GM18867 (cell line): ENCODE measurements at regions not wholly inside any gene's neighbourhood (a gene's known extent, or its start where the extent isn't known, plus 50 kb on each side); places are given as distances from the start of the nearest gene placed in this dataset.

Experiments used
- ATAC-seq: cut with Tn5 transposase; IDR thresholded peaks from one replicate; pipeline ENCODE4 v1.9.1; 2021; ENCODE audit warnings: mild to moderate bottlenecking, moderate library complexity; ENCODE audit not compliant: unreplicated experiment

DNA sequence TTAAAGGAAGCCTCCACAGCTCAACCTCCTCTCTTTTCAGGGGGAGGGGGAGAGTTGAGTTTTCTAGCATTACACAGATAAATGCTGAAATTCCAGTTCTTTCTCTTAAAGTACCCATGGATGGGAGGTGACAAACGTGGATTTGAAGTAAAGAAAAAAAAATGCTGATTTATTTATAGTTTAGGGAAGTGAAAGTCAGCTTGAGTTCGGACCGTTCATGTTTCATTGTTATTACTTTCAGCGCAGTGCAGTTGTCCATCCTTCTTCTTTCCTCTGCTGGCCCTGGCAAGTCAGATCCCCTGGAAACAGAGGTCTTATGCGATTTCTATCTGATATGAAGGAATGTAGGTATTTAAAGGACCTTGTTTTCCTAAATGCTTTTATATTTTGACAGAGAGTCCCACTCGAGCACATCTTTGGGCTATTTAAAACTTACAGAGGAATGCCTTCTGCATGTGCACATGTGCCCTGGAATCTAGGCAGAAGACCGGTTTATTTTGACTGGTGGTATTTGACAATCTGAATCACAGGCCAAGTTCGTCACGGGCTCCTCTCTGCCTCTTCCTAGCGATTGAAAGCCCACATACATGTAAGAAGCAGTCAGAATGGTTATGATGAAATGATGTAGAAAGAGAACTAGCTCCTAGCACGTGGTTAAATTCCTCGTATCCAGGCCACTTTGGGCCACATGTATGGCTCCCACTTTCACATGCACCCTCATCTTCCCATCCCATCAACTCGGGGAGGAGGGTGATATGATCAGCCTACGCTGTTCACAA, 385.2 kb upstream of the KLF4 start:
- peak; percentile 76 for ATAC-seq

- ATAC-seq: peak; percentile 55
These were observed 384.6 kb upstream of the KLF4 start for GRCh38 chr9:107874137-107874536.

DNA sequence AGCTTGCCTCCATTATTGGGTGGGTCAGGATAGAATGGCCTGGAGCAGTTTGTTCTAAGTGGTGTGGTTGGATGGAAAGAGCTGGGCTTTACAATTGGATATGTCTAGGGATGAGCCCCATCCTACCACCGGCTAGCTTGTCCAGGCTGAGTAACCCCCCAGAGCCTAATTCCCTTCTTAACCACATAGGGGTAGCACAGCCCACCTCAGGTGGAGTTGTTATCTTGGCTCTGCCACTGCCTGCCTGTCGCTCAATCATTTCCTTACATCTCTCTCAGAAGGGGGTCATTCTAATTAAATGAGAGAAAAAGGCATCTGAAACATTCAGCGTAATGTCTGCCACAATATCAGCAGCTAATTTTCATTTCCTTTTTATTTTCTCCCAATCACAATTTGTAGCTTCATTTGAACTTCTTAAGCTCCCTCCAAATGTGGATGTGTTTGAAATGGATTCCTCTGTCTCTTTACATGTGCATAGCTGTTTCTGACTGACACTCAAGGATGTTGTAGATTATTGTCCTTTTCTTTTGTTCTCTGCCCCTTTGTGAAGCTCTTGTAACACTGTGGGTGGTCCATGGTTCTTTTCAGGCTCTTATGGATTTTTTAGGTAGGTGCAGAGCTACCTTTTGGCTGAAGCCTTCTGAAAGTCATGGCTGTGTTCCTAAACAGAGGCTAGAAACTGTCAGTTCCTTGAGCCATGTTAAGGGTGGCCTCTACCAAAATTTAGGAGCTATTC, 383.1 kb upstream of the KLF4 start:
- no peak for ATAC-seq

GRCh38 chr9:107870927-107871680, 381.5 kb upstream of the KLF4 start:
- no peak for ATAC-seq

DNA sequence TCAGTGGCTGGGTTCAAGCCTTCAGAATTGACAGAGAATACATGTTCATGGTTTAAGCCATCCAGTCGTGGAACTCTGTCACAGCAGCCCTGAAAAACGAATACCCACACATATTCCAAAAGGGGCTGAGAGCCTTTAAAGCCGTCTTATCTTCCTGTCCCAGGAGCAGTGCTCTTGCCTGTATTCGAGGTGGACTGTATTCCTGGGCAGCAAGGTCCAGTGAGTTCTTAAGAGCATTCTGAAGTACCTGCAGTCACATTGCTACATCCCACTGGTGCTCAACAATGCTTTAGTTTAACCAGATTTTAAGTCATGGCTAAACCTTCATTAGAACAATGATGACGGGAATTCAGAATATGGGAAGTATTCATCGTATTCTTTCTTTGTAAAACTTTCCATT, 380.7 kb upstream of the KLF4 start:
- ATAC-seq: no peak

GRCh38 chr9:107869111-107869510, 379.5 kb upstream of the KLF4 start:
- no peak for ATAC-seq

DNA sequence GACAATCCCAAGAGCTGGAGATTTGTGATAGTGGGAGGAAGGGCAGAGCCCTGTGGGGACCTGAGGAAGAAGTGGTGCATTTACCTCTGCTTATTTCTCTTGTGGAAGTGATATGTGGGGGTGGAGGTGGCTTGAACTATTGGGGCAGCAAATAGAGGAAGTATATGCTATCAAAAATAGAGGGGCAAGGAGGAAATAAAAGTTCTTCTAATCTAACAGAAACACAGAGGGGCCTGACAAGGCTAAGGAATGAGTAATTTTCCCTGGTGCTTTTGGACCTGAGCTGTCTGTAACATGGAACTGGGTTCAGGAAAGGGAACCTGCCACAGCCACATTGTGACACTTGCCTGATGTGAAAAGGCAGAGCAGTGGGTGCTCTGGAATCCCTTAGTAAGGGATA, 378.6 kb upstream of the KLF4 start:
- no peak for ATAC-seq

DNA sequence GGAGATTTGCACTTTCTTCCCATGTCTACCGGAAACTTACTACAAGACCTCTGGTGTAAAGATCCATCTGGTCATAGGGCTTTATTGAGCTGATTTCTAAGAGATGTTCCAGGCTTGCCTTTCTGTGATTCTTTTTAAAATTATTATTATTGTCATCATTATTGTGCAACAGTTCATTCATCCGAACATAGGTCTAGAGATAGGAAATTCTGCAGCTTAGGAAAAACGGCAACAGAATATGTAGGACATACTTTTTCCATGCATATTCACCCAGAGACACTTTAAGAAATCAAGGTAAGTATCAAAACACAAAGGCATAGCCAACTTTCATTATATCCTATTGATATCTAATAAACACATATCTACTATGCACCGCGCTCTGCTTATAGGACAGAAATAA, 378.2 kb upstream of the KLF4 start:
- no peak for ATAC-seq

GRCh38 chr9:107866711-107867311, 377.2 kb upstream of the KLF4 start:
- no peak for ATAC-seq

- no peak for ATAC-seq
These were observed 373.8 kb upstream of the KLF4 start for GRCh38 chr9:107863396-107863795.

DNA sequence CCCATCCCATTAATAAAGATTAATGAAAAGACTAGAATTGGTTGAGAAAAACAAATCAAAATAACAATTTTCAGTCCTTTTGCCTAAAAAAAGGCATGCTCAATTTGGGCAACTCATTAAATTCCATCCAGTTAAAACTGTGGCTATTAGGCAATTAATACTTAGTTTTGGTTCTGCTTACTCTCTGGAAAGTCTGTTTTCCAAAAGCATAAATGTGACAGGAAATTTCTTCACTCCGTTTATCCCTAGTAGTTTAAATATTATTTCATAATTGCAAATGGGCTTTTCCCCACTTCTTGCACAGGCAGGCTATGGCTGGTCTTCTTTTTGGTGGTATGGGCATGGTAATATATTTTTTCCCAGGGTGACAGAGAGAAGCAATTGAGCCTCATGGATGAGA, 373.3 kb upstream of the KLF4 start:
- no peak for ATAC-seq

- no peak for ATAC-seq
These were observed 372.8 kb upstream of the KLF4 start for GRCh38 chr9:107862323-107862722.

DNA sequence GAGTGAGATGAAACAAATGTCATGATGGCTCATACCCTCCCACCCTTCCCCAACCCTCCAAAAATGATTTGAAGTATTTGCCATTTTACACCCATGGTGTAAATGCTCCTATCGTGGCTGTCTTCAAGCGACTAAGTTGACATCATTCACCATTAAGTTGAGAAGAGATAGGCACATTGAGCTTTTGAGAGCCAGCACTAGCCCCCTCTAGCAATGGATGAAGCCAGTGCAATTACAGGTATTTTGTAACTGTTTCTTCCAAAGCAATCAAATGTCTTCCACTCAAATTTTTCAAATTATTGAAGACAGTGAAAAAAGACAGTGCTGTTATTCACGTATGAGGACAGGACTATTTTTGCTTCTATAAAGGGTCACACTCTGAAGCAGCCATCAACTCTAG, 371.5 kb upstream of the KLF4 start:
- ATAC-seq: no peak

DNA sequence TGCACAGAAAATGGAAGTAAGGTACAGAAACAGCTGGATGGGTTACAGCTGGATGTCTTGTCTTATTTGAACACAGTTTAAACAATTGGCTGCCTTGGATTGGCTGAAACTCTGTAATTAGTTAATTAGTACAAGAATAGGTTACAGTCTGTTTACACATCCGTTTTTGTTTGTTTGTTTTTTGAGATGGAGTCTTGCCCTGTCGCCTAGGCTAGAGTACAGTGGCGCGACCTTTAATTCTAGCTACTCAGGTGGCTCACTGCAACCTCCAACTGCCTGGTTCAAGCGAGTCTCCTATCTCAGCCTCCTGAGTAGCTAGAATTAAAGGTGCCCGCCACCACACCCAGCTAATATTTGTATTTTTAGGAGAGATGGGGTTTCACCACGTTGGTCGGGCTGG, 368.7 kb upstream of the KLF4 start:
- ATAC-seq: no peak

GRCh38 chr9:107856633-107857032, 367.1 kb upstream of the KLF4 start:
- no peak for ATAC-seq

DNA sequence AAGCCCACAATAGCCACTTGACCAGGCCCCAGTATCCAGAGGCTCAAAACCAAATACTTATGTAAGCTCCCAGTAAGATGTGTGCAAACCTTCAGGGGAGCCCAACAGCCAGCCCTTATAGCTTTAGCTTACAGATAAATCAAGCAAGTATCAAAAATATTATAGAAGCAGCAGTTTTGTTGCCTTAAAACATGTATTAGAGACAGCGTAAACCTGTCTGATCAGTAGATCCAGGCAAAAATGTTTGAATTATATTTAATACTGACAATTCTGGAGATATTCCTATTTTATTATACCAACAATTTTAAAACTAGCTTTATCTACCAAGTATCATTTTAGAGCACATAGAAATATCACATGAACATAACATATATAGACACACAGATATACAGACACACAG, 365.6 kb upstream of the KLF4 start:
- no peak for ATAC-seq

- no peak for ATAC-seq
These were observed 363.9 kb upstream of the KLF4 start for GRCh38 chr9:107853461-107853860.

GRCh38 chr9:107852891-107853290, 363.3 kb upstream of the KLF4 start:
- no peak for ATAC-seq

GRCh38 chr9:107850653-107851052, 361.1 kb upstream of the KLF4 start:
- ATAC-seq: no peak

DNA sequence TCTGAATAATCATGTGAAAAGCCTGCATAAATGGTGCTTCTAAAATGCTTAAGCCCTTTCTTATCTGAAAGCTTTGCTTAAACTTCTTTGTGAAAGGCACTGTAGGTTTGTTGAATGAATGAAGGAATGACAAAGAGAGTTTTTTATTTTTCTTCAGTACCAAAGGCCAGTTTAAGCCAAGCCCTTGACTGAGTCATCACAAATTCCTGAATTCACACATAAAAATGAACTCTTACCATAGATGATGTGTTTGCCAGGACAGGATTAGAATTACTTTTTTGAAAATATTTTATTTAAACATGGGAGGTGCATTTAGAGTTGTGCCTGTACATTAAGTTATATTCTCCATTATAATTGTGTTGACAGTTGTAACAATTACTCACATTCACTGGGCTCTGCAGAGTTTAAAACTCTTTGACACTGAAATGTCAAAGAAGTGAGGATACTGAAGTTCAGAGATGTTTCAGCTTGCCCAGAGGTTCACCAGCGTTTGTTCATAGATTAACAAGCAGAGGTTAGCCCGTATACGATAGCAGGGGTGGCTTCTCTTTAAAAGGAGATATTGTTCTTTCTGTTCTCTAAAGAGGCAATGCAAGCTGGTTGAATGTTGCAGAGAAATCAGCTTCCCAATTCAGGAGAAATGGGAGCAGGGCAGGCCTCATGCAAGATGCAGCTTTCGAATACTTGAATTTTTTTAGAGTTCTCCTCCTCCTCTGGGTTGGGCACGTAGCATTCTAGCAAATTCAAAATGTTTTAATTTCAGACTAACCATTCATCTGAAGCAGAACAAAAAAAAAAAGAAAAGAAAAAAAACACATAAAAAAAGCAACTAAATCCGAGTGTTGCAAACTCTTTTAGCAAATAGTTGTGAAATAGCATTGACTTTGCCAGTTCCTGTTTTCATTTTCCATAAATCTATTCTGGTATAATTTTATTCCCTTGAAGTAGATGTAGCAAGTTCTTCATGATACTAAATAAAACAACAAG, 358.7 kb upstream of the KLF4 start:
- no peak for ATAC-seq
